Activated B cell treated with CpG ODN at 0.5 μM for 24 hours (primary cell): ENCODE measurements at regions not wholly inside any gene's neighbourhood (a gene's known extent, or its start where the extent isn't known, plus 50 kb on each side); places are given as distances from the start of the nearest gene placed in this dataset.

ENCODE experiments used
- ATAC-seq: fragments of 200-7000 bp; cut with Tn5 transposase; one replicate; pipeline ENCODE4 v1.10.0; 2021; ENCODE audit warnings: low read depth, mild to moderate bottlenecking, moderate library complexity
- CTCF ChIA-PET: fragments of 350-600 bp; sonication (Branson Sonifier 250); formaldehyde crosslinking; loops from one replicate; lab custom pipeline; 2021; ENCODE audit warnings: antibody characterized with exemption; lab: Charles Lee
- POLR2A ChIA-PET: fragments of 350-600 bp; sonication (Branson Sonifier 250); formaldehyde crosslinking; loops from one replicate; lab custom pipeline; 2021; ENCODE audit warnings: antibody characterized with exemption; lab: Charles Lee
- DNase-seq: peaks from one replicate; pipeline ENCODE4 v3.0.0; 2022
- H3K27ac Mint-ChIP-seq: one replicate; pipeline ENCODE4 v1.8.0; 2020; ENCODE audit warnings: mixed read lengths
- H3K27me3 Mint-ChIP-seq: one replicate; pipeline ENCODE4 v1.8.0; 2021; ENCODE audit warnings: mixed read lengths
- H3K36me3 Mint-ChIP-seq: one replicate; pipeline ENCODE4 v1.8.0; 2021; ENCODE audit warnings: low read depth, mixed read lengths
- H3K4me1 Mint-ChIP-seq: one replicate; pipeline ENCODE4 v1.8.0; 2021; ENCODE audit warnings: mixed read lengths
- H3K4me3 Mint-ChIP-seq: one replicate; pipeline ENCODE4 v1.8.0; 2020; ENCODE audit warnings: mild to moderate bottlenecking, mixed read lengths
- H3K9me3 Mint-ChIP-seq: one replicate; pipeline ENCODE4 v1.8.0; 2020; ENCODE audit warnings: mixed read lengths
- CTCF ChIP-seq: fragments of 200-600 bp; IDR thresholded peaks from one replicate; pipeline ENCODE4 v1.8.0; 2022; ENCODE audit warnings: antibody characterized with exemption, mild to moderate bottlenecking
- intact Hi-C: fragments of 100-400 bp; cut with micrococcal nuclease; formaldehyde crosslinking; loops from one replicate; pipeline ENCODE4 v1.15.1; 2024

GRCh38 chrX:13506574-13506973 lies 62.8 kb upstream of the EGFL6 start:
- ChIA-PET POLR2A (interaction anchor here (1.6 kb wide), 1 partner anchor 523 kb away, joined by 6 read pairs; the partner anchor contains the start of gene GEMIN8), CTCF (interaction anchor here (1.0 to 4.1 kb wide), 7 partner anchors 139 to 560 kb away, joined by 3 to 72 read pairs (median 5); partner anchors contain the start of gene GEMIN8)
- intact Hi-C loops = loop anchor here (1.0 to 5.0 kb wide), 7 partner anchors 140 to 1636 kb away; partner anchors contain the start of gene TCEANC
- no peak for TF ChIP-seq CTCF
- H3K4me3 Mint-ChIP-seq = no peak overlapping the region
- no peak overlapping the region for H3K27ac Mint-ChIP-seq
- DNase-seq (peak; percentile 15), ATAC-seq (no peak)
- no peaks in the 10 kb centered on the region for H3K9me3 Mint-ChIP-seq
- H3K27me3 Mint-ChIP-seq = no peaks in the 10 kb centered on the region
- no peaks in the 10 kb centered on the region for H3K36me3 Mint-ChIP-seq
- no peaks in the 10 kb centered on the region for H3K4me1 Mint-ChIP-seq

DNA sequence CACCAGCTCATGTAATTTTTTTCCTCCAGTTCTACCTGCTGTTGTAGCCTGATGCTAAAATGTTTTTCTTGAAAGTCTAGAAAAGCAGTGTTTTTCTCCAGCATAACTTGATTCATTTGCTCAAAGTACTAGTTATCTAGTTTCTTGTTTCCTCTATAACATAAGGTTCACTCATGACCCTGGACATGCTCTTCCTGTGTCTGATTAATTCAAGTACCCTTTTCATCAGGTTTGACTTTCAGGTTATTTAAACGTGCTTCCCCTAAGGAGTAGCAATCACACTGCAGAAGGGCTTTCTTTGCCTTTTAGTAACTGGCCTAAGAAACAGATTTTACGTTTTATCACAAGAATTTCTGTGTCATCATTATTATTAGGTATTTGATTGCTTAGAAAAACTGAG lies 66.8 kb upstream of the EGFL6 start:
- Mint-ChIP-seq H3K4me3 (no peak overlapping the region), H3K4me1 (no peaks in the 10 kb centered on the region), H3K27ac (no peak overlapping the region), H3K27me3 (no peaks in the 10 kb centered on the region), H3K36me3 (no peaks in the 10 kb centered on the region), H3K9me3 (no peaks in the 10 kb centered on the region)
- intact Hi-C loops = no loop called here
- DNase-seq = no peak
- TF ChIP-seq CTCF = no peak
- ChIA-PET CTCF (no interaction called here), POLR2A (no interaction called here)
- no peak for ATAC-seq

GRCh38 chrX:13499736-13500135 lies 69.7 kb upstream of the EGFL6 start:
- H3K4me3 Mint-ChIP-seq = no peak overlapping the region
- H3K9me3 Mint-ChIP-seq = no peaks in the 10 kb centered on the region
- DNase-seq (no peak), ATAC-seq (no peak)
- H3K27me3 Mint-ChIP-seq = no peaks in the 10 kb centered on the region
- H3K36me3 Mint-ChIP-seq = no peaks in the 10 kb centered on the region
- ChIA-PET POLR2A (no interaction called here), CTCF (no interaction called here)
- intact Hi-C loops = no loop called here
- no peak for TF ChIP-seq CTCF
- no peaks in the 10 kb centered on the region for H3K4me1 Mint-ChIP-seq
- H3K27ac Mint-ChIP-seq = no peak overlapping the region

DNA sequence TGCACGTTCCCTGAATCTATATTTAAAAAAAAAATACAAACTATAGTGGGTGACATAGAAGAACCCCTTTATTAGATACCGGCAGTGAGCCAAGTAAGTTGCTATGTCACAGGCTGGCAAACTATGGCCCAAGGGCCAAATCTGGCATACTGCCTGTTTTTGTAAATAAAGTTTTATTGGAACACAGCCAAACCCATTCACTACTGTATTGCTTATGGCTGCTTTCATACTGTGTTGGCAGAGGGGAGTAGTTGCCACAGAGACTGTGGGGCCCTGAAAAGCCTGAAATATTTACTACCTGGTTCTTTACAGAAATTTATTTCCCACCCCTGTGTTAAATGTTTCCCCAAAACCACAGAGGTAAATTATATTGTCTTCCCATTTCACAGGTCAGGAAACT lies 71.2 kb upstream of the EGFL6 start:
- Mint-ChIP-seq H3K36me3 (no peaks in the 10 kb centered on the region), H3K4me3 (no peak overlapping the region), H3K4me1 (no peaks in the 10 kb centered on the region), H3K27ac (no peak overlapping the region), H3K9me3 (no peaks in the 10 kb centered on the region), H3K27me3 (no peaks in the 10 kb centered on the region)
- intact Hi-C loops = no loop called here
- DNase-seq (no peak), ATAC-seq (no peak)
- POLR2A ChIA-PET = no interaction called here
- CTCF ChIA-PET = no interaction called here
- no peak for TF ChIP-seq CTCF

GRCh38 chrX:13495232-13495631 lies 74.2 kb upstream of the EGFL6 start:
- no peaks in the 10 kb centered on the region for H3K9me3 Mint-ChIP-seq
- intact Hi-C loops = no loop called here
- no peak overlapping the region for H3K27ac Mint-ChIP-seq
- CTCF ChIA-PET = no interaction called here
- POLR2A ChIA-PET = no interaction called here
- no peaks in the 10 kb centered on the region for H3K4me1 Mint-ChIP-seq
- ATAC-seq (no peak), DNase-seq (no peak)
- no peaks in the 10 kb centered on the region for H3K27me3 Mint-ChIP-seq
- no peak overlapping the region for H3K4me3 Mint-ChIP-seq
- no peak for TF ChIP-seq CTCF
- no peaks in the 10 kb centered on the region for H3K36me3 Mint-ChIP-seq
